ENCODE measurements at regions not wholly inside any gene's neighbourhood (a gene's known extent, or its start where the extent isn't known, plus 50 kb on each side); places are given as distances from the start of the nearest gene placed in this dataset.

DNA sequence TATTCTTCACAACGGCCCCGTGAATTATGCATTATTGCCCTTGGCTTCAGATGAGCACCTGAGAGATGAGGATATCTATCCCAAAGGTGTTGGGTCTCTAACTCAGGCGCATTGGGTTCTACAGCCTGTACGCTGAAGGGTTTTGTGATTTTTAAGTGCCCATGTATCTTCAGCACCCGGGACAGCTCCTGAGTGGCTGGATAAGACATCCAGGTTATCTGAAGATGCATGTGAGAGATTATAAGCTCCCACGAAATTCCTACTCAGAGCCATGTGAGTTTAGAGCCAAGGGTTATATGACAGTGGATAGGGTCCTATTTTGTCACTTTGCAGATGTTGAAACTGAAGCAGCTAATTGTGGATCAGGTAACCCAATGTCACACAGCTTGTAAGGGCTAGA is 612.3 kb upstream of the EEF2KMT start:
- TF ChIP-seq, protein P1, sequence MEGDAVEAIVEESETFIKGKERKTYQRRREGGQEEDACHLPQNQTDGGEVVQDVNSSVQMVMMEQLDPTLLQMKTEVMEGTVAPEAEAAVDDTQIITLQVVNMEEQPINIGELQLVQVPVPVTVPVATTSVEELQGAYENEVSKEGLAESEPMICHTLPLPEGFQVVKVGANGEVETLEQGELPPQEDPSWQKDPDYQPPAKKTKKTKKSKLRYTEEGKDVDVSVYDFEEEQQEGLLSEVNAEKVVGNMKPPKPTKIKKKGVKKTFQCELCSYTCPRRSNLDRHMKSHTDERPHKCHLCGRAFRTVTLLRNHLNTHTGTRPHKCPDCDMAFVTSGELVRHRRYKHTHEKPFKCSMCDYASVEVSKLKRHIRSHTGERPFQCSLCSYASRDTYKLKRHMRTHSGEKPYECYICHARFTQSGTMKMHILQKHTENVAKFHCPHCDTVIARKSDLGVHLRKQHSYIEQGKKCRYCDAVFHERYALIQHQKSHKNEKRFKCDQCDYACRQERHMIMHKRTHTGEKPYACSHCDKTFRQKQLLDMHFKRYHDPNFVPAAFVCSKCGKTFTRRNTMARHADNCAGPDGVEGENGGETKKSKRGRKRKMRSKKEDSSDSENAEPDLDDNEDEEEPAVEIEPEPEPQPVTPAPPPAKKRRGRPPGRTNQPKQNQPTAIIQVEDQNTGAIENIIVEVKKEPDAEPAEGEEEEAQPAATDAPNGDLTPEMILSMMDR (conservative IDR thresholded peaks at IDR 0.05 in 1 of 2, IDR thresholded peaks at IDR 0.05 in 1 of 2; ENCODE audit: low read depth in 1 of 2, low read length in 2 of 2): no peak
- no peak for TF ChIP-seq EZH2 (IDR thresholded peaks at IDR 0.05; ENCODE audit: low read length, missing control alignments)

Data from fibroblast of lung (primary cell).